Astrocyte of the hippocampus (primary cell): ENCODE measurements at regions not wholly inside any gene's neighbourhood (a gene's known extent, or its start where the extent isn't known, plus 50 kb on each side); places are given as distances from the start of the nearest gene placed in this dataset.
"Not testable (repeated sequence)": the region's sequence is repeated elsewhere in the genome, so short reads cannot be mapped to it uniquely, and the experiment has no call there.

Source experiments
- DNase-seq: peaks from one replicate; pipeline ENCODE4 v3.0.0; 2011; ENCODE audit warnings: low read depth, low spot score

- not testable (repeated sequence) for DNase-seq
Measured at GRCh38 chr12:87579091-87579490, 450.1 kb downstream of the C12orf50 start.

GRCh38 chr12:87575906-87576305 is 453.3 kb downstream of the C12orf50 start:
- no peak for DNase-seq

- not testable (repeated sequence) for DNase-seq
Measured at GRCh38 chr12:87566918-87567317, 462.3 kb downstream of the C12orf50 start.

GRCh38 chr12:87556985-87557384 is 472.2 kb downstream of the C12orf50 start:
- no peak for DNase-seq

- not testable (repeated sequence) for DNase-seq
Measured at GRCh38 chr12:87531213-87531612, 498.0 kb downstream of the C12orf50 start.

GRCh38 chr12:87529413-87529812 is 499.8 kb downstream of the C12orf50 start:
- no peak for DNase-seq

GRCh38 chr12:87520968-87521367 is 508.2 kb downstream of the C12orf50 start:
- no peak for DNase-seq

GRCh38 chr12:87518481-87518880 is 510.7 kb downstream of the C12orf50 start:
- no peak for DNase-seq

GRCh38 chr12:87518036-87518435 is 511.2 kb downstream of the C12orf50 start:
- no peak for DNase-seq

GRCh38 chr12:87513536-87514280 is 515.5 kb downstream of the C12orf50 start:
- no peak for DNase-seq

- DNase-seq = no peak
Measured at GRCh38 chr12:87511371-87511770, 517.8 kb downstream of the C12orf50 start.

- peak; percentile 17 for DNase-seq
Measured at GRCh38 chr12:87509237-87509820, 519.9 kb downstream of the C12orf50 start.

GRCh38 chr12:87491598-87491997 is 537.6 kb downstream of the C12orf50 start:
- no peak for DNase-seq

- no peak for DNase-seq
Measured at GRCh38 chr12:87491089-87491488, 538.1 kb downstream of the C12orf50 start.

- no peak for DNase-seq
Measured at GRCh38 chr12:87469295-87469694, 559.9 kb downstream of the C12orf50 start.

- no peak for DNase-seq
Measured at GRCh38 chr12:87467936-87468335, 561.3 kb downstream of the C12orf50 start.

- no peak for DNase-seq
Measured at GRCh38 chr12:87464565-87464964, 564.6 kb downstream of the C12orf50 start.

GRCh38 chr12:87444039-87444438 is 585.2 kb downstream of the C12orf50 start:
- DNase-seq = no peak

- DNase-seq = no peak
Measured at GRCh38 chr12:87441511-87441910, 587.7 kb downstream of the C12orf50 start.

- DNase-seq = peak; percentile 79
Measured at GRCh38 chr12:87439990-87440827, 589.0 kb downstream of the C12orf50 start.

GRCh38 chr12:87430444-87430843 is 598.8 kb downstream of the C12orf50 start:
- no peak for DNase-seq

GRCh38 chr12:87428701-87429277 is 600.4 kb downstream of the C12orf50 start:
- DNase-seq = peak; percentile 23
